ENCODE measurements at regions not wholly inside any gene's neighbourhood (a gene's known extent, or its start where the extent isn't known, plus 50 kb on each side); places are given as distances from the start of the nearest gene placed in this dataset.

DNA sequence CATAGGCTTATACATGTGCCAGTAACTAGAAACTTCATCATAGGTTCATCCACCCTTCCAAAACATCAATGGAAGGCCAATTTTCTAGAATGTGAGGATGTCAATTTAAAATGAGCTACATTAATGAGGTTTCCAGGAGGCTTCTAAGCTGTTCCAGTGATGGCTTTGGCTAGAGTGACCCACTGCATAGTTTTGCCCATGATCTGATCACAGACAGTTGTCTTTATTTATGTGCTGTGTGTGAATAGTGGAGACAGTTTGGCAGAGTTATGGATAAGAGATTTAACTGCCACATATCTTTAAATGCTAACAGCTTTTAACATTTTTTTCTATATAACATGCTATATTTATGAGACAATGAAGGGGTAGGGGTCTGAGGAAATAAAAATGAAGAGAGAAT is 139.0 kb upstream of the ZNF462 start:
- TF ChIP-seq, protein P1, sequence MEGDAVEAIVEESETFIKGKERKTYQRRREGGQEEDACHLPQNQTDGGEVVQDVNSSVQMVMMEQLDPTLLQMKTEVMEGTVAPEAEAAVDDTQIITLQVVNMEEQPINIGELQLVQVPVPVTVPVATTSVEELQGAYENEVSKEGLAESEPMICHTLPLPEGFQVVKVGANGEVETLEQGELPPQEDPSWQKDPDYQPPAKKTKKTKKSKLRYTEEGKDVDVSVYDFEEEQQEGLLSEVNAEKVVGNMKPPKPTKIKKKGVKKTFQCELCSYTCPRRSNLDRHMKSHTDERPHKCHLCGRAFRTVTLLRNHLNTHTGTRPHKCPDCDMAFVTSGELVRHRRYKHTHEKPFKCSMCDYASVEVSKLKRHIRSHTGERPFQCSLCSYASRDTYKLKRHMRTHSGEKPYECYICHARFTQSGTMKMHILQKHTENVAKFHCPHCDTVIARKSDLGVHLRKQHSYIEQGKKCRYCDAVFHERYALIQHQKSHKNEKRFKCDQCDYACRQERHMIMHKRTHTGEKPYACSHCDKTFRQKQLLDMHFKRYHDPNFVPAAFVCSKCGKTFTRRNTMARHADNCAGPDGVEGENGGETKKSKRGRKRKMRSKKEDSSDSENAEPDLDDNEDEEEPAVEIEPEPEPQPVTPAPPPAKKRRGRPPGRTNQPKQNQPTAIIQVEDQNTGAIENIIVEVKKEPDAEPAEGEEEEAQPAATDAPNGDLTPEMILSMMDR (IDR thresholded peaks at IDR 0.05): no peak
- no peak for TF ChIP-seq POLR2A (IDR thresholded peaks at IDR 0.05)
- no peak for TF ChIP-seq POLR2AphosphoS5 (IDR thresholded peaks at IDR 0.05)
- TF ChIP-seq EP300 (IDR thresholded peaks at IDR 0.05): no peak
